Esophagus squamous epithelium (tissue), 5 donors: ENCODE measurements at regions not wholly inside any gene's neighbourhood (a gene's known extent, or its start where the extent isn't known, plus 50 kb on each side); places are given as distances from the start of the nearest gene placed in this dataset.
A peak's percentile ranks its signal among the peaks of the same experiment; 100 is the strongest.

ENCODE experiments used
- DNase-seq: peaks from one replicate; lab custom pipeline; 2025; lab: John Stamatoyannopoulos, UW
- H3K27ac ChIP-seq, 4 donors: fragments of 200-600 bp; sonication (generic); one replicate each; pipeline ENCODE4 v1.5.1; 2016 to 2019; ENCODE audit warnings: mild to moderate bottlenecking in 1 of 4
- H3K27me3 ChIP-seq, 4 donors: fragments of 200-600 bp; sonication (generic); 1 replicate in 3 of 4; 2 replicates in 1 of 4; pipeline versions ENCODE4 v1.5.1 to v1.6.0; 2017 to 2021; ENCODE audit warnings: antibody characterized with exemption in 1 of 4
- H3K36me3 ChIP-seq, 3 donors: fragments of 200-600 bp; sonication (generic); one replicate each; pipeline ENCODE4 v1.5.1; 2016 to 2019
- H3K4me1 ChIP-seq, 3 donors: fragments of 200-600 bp; sonication (generic); one replicate each; pipeline ENCODE4 v1.5.1; 2017 to 2019
- H3K4me3 ChIP-seq, 4 donors: fragments of 200-600 bp; sonication (generic); 1 replicate in 3 of 4; 2 replicates in 1 of 4; pipeline ENCODE4 v1.5.1; 2016 to 2019; ENCODE audit warnings: mild to moderate bottlenecking in 2 of 4, moderate library complexity in 1 of 4
- H3K9me3 ChIP-seq, 3 donors: fragments of 200-600 bp; sonication (generic); one replicate each; pipeline ENCODE4 v1.5.1; 2016 to 2019
- CTCF ChIP-seq, 6 experiments: fragments of 450-650 bp in 4 of 6; fragments of 200-600 bp in 2 of 6; sonication (generic) in 2 of 6; IDR thresholded peaks; one replicate each; pipeline ENCODE4 v1.5.1; 2016 to 2019; ENCODE audit warnings: antibody characterized with exemption in 6 of 6, mild to moderate bottlenecking in 4 of 6, moderate library complexity in 4 of 6
- POLR2A ChIP-seq, 4 donors: fragments of 450-650 bp; IDR thresholded peaks; one replicate each; pipeline ENCODE4 v1.6.1; 2017; ENCODE audit warnings: antibody characterized with exemption in 4 of 4, mild to moderate bottlenecking in 4 of 4, moderate library complexity in 3 of 4
- WGBS, 2 donors: methylation state at CpG; one replicate each; pipeline ENCODE4 v1.1.5; 2018; 5-methylcytosine and 5-hydroxymethylcytosine counted together
- intact Hi-C: fragments of 100-400 bp; cut with DNase I; formaldehyde crosslinking; loops from one replicate; pipeline ENCODE4 v1.15.0; 2022
- donor health status: DM: yes; HTN: yes; CAD: no.

DNA sequence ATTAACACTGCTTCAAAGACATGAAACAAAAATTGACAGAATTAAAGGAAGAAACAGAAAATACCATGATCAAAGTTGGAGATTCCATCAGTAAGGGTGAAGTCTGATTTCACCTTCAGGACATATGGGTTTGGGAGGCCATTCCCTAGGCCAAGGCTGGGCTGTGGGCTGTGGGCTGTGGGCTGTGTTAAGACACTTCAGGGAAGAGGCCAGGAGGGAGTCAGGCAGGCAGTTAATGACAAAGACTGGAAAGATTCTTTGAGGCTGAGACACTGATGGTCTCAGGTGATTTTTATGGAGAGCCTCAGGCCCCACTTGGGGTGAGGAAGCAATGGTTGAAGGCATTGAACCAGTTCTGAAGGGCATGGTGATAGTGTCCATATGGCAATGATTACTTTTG is 57.5 kb downstream of the MAGEF1 start:
- no peak for DNase-seq
- Histone ChIP-seq H3K9me3 (no peaks in the 10 kb centered on the region), H3K4me1 (peaks cover 4 to 40% (median 12%) of the 10 kb centered on the region in 3 donors), H3K27me3 (no peaks in the 10 kb centered on the region), H3K4me3 (no peak overlapping the region), H3K36me3 (no peaks in the 10 kb centered on the region), H3K27ac (no peak overlapping the region)
- no peak for TF ChIP-seq POLR2A (IDR thresholded peaks at IDR 0.05)
- no peak for TF ChIP-seq CTCF (IDR thresholded peaks at IDR 0.05)
- intact Hi-C loops = no loop called here

DNA sequence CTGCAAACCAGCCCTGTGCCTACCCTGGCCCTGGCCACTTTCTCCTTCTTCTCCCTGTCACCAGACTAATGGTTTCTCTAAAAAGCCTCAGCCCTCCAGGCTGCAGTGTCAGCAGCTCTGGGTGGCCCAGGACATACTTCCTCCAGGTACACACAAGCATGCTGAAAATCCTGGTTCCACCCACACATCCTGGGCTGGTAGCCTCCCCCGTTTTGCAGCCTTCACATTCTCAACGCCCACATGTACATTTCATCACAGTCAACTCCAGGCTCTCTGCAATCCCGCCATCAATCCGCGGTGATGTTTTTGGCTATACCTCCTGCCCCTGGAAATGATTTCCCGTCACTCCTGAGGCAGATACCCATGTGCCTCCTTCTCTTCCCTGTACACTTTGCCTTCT is 59.4 kb downstream of the MAGEF1 start:
- DNase-seq = no peak
- peak overlapping the region; percentile 56 to 90 (median 88) for H3K27ac ChIP-seq
- H3K27me3 ChIP-seq = no peaks in the 10 kb centered on the region
- H3K36me3 ChIP-seq = no peaks in the 10 kb centered on the region
- 50 to 60% methylated on average over 6 of the region's 6 CpGs for WGBS, 2 donors
- TF ChIP-seq CTCF (IDR thresholded peaks at IDR 0.05) = no peak
- no peak for TF ChIP-seq POLR2A (IDR thresholded peaks at IDR 0.05)
- H3K4me3 ChIP-seq = no peak overlapping the region
- no peaks in the 10 kb centered on the region for H3K9me3 ChIP-seq
- H3K4me1 ChIP-seq = peaks cover 4 to 40% (median 12%) of the 10 kb centered on the region in 3 donors
- intact Hi-C loops = no loop called here

DNA sequence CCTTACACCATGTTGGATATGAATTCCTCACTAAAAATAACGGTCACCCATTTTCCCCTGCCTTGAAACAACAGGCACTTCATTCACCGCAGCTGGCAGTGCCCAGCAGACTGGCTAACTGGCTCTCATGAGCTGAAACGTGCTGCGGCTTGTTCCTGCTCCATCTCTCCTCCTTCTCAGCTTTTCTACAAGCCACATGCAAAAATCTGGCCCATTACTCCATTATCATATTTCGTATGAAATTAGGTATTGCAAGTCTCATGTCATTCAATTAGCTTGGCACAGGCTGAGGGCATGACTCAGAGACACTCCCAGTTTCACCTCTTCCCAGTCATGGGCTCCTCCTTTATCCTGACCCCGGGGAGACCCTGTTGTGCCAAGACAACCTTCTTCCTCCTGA is 60.0 kb downstream of the MAGEF1 start:
- no peak overlapping the region for H3K4me3 ChIP-seq
- H3K9me3 ChIP-seq = no peaks in the 10 kb centered on the region
- no peak for DNase-seq
- no peaks in the 10 kb centered on the region for H3K27me3 ChIP-seq
- intact Hi-C loops = no loop called here
- TF ChIP-seq POLR2A (IDR thresholded peaks at IDR 0.05) (no peak), CTCF (IDR thresholded peaks at IDR 0.05) (no peak)
- WGBS, 2 donors = 31 to 42% methylated on average over 6 of the region's 6 CpGs
- peak overlapping the region; percentile 56 to 90 (median 88) for H3K27ac ChIP-seq
- H3K4me1 ChIP-seq = peaks cover 4 to 38% (median 12%) of the 10 kb centered on the region in 3 donors
- no peaks in the 10 kb centered on the region for H3K36me3 ChIP-seq

DNA sequence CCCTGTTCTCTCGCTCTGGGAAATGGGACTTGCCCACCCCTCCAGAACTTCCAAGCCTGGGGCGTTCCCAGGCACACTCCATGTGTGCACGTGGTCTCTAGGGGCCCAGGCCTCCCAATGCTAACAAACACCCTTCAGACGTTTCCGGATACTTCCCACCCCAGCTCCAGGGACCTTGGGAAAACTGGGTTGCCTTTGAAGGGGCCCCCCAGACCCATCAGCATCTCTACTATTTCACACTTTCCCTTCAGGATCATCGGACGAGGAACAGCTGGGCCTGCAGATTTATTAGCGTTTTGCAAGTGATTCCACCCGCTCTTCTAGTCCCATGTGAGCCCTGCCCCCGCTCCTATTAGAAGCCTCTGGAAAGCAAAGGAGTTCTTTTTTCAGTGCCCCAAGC is 63.2 kb downstream of the MAGEF1 start:
- Histone ChIP-seq H3K27me3 (no peaks in the 10 kb centered on the region), H3K4me3 (no peak overlapping the region), H3K4me1 (peaks cover 4 to 43% (median 9%) of the 10 kb centered on the region in 3 donors), H3K9me3 (no peaks in the 10 kb centered on the region), H3K27ac (no peak overlapping the region), H3K36me3 (no peaks in the 10 kb centered on the region)
- 85 to 92% methylated on average over 5 to 10 of the region's 10 CpGs for WGBS, 2 donors
- no peak for DNase-seq
- TF ChIP-seq CTCF (IDR thresholded peaks at IDR 0.05) (no peak), POLR2A (IDR thresholded peaks at IDR 0.05) (no peak)
- intact Hi-C loops = no loop called here

DNA sequence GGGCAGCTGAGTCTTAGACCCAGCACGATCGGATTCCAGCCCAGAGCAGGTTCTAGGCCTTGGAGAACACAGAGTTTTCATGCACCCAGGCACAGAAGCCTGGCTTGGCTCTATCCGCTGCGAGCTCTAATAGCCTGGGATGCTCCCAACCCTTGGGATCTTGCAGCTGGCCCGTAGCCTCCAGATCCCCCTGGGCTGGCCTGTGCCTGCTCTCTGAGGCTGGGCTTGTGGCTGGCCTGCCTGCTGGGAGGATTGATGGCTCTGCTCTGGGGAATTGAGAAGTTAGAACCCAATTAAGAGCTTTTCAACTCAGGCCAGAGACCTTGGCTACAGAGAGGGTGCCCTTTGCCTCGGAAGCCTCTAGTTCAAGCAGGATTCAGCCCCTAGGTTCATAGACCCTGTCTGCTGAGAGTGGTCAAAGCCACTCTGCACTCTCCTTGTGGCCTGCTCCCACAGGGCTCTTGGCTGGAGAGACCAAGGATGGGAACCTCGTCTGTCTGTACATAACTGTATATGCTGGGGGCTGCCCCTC is 64.4 kb downstream of the MAGEF1 start:
- WGBS, 2 donors = 86 to 89% methylated on average over 3 of the region's 7 CpGs

More for the DNA sequence above, 64.4 kb downstream of the MAGEF1 start:
- no peaks in the 10 kb centered on the region for H3K9me3 ChIP-seq
- no peak for TF ChIP-seq CTCF (IDR thresholded peaks at IDR 0.05)
- TF ChIP-seq POLR2A (IDR thresholded peaks at IDR 0.05) = no peak
- no peak for DNase-seq
- H3K27ac ChIP-seq = no peak overlapping the region
- no peaks in the 10 kb centered on the region for H3K27me3 ChIP-seq
- peaks cover 3 to 36% (median 4%) of the 10 kb centered on the region in 3 donors for H3K4me1 ChIP-seq
- no peaks in the 10 kb centered on the region for H3K36me3 ChIP-seq
- intact Hi-C loops = no loop called here
- H3K4me3 ChIP-seq = no peak overlapping the region
